GM18517 (cell line): ENCODE measurements at regions not wholly inside any gene's neighbourhood (a gene's known extent, or its start where the extent isn't known, plus 50 kb on each side); places are given as distances from the start of the nearest gene placed in this dataset.

Experiments
- ATAC-seq: cut with Tn5 transposase; IDR thresholded peaks from one replicate; pipeline ENCODE4 v1.9.1; 2021; ENCODE audit warnings: mild to moderate bottlenecking, moderate library complexity; ENCODE audit not compliant: unreplicated experiment

GRCh38 chr5:2027790-2028189, 145.1 kb upstream of the IRX4 start:
- no peak for ATAC-seq

- no peak for ATAC-seq
Observed at GRCh38 chr5:2024986-2025721, 142.4 kb upstream of the IRX4 start.

GRCh38 chr5:2023196-2023595, 140.5 kb upstream of the IRX4 start:
- no peak for ATAC-seq

- no peak for ATAC-seq
Observed at GRCh38 chr5:2022436-2022835, 139.7 kb upstream of the IRX4 start.

- ATAC-seq = no peak
Observed at GRCh38 chr5:2021484-2022176, 138.9 kb upstream of the IRX4 start.

GRCh38 chr5:2020730-2021129, 138.0 kb upstream of the IRX4 start:
- no peak for ATAC-seq

- ATAC-seq = no peak
Observed at GRCh38 chr5:2019716-2020115, 137.0 kb upstream of the IRX4 start.

- no peak for ATAC-seq
Observed at GRCh38 chr5:2018390-2018724, 135.6 kb upstream of the IRX4 start.

GRCh38 chr5:2017540-2018389, 135.0 kb upstream of the IRX4 start:
- no peak for ATAC-seq

GRCh38 chr5:2015961-2016360, 133.2 kb upstream of the IRX4 start:
- ATAC-seq = no peak

GRCh38 chr5:2015124-2015848, 132.6 kb upstream of the IRX4 start:
- ATAC-seq = no peak

GRCh38 chr5:2014058-2014610, 131.4 kb upstream of the IRX4 start:
- ATAC-seq = no peak

GRCh38 chr5:2013301-2014057, 130.8 kb upstream of the IRX4 start:
- ATAC-seq = no peak

GRCh38 chr5:2012885-2013284, 130.2 kb upstream of the IRX4 start:
- no peak for ATAC-seq

GRCh38 chr5:2011481-2012411, 129.0 kb upstream of the IRX4 start:
- ATAC-seq = no peak

- ATAC-seq = no peak
Observed at GRCh38 chr5:2010940-2011339, 128.2 kb upstream of the IRX4 start.

GRCh38 chr5:2009986-2010914, 127.5 kb upstream of the IRX4 start:
- no peak for ATAC-seq
